ENCODE measurements at regions not wholly inside any gene's neighbourhood (a gene's known extent, or its start where the extent isn't known, plus 50 kb on each side); places are given as distances from the start of the nearest gene placed in this dataset.

DNA sequence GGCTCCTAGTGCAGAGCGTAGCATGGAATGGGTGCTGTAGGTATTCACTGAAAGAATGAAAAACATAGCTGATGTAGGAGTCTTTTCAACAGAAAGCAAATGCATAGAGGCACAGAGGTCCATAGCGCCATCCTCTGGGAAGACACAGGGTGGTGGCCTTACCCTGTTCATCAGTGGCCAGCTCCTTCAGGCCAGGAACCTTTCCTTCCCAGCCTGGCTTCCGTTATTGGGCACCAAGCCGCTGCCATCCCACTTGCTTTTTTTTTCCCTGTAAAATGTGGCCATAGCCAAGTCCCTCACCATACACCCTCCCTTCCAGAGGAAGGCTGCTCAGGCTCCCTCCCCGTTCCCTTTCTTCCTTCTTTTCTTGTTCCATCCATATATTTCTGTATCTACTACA is 118.1 kb downstream of the ZNF621 start:
- no peak for TF ChIP-seq POLR2A (IDR thresholded peaks at IDR 0.05)
- TF ChIP-seq, protein P1, sequence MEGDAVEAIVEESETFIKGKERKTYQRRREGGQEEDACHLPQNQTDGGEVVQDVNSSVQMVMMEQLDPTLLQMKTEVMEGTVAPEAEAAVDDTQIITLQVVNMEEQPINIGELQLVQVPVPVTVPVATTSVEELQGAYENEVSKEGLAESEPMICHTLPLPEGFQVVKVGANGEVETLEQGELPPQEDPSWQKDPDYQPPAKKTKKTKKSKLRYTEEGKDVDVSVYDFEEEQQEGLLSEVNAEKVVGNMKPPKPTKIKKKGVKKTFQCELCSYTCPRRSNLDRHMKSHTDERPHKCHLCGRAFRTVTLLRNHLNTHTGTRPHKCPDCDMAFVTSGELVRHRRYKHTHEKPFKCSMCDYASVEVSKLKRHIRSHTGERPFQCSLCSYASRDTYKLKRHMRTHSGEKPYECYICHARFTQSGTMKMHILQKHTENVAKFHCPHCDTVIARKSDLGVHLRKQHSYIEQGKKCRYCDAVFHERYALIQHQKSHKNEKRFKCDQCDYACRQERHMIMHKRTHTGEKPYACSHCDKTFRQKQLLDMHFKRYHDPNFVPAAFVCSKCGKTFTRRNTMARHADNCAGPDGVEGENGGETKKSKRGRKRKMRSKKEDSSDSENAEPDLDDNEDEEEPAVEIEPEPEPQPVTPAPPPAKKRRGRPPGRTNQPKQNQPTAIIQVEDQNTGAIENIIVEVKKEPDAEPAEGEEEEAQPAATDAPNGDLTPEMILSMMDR (IDR thresholded peaks at IDR 0.05), result no peak

Measured in testis (tissue), 2 donors.